HL-60/S4 treated with retinoic acid at 250 ng/mL for 4 days and 3 days (cell line): ENCODE measurements at regions not wholly inside any gene's neighbourhood (a gene's known extent, or its start where the extent isn't known, plus 50 kb on each side); places are given as distances from the start of the nearest gene placed in this dataset.

ENCODE experiments used
- in situ Hi-C: fragments of 300-500 bp; cut with MboI; formaldehyde crosslinking; loops from 2 replicates; pipeline ENCODE4 v1.7.0; 2022; ENCODE audit warnings: low sequenced_read_pairs

- in situ Hi-C loops = no loop called here
Measured at GRCh38 chr6:169083508-169083874, 170.2 kb downstream of the THBS2 start.

DNA sequence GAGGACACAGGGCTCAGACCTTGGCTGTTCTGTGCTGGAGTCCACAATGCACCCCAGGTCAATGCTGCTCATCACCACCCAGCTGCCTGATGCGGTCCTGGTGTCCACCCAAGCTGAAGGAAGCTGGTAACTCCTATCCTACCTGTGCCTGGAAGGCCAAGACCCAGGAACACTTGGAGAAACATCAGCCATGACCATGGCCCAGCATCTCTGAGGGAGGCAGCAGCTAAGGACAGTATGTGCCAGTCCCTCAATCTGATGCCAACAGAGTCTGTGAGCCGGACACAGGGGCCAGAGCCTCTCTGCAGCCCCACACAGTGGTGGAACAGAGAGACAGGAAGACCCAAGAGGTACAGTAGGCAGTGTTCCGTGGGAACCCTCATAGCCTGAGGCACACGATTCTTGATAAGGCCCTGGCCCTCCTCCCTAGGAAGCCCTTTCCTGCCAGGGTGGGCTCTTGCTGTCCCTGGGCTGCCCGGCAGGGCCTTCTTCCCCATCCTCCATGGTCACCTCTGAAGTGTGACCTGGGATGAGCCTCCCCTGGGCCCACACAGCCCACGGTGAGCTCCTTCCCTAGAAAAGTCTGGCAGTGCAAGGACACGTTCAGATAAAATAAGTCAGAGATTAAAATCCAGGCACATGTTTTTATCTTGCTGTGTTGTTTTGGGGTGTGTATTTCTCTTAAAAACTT, 170.7 kb downstream of the THBS2 start:
- in situ Hi-C loops = no loop called here

DNA sequence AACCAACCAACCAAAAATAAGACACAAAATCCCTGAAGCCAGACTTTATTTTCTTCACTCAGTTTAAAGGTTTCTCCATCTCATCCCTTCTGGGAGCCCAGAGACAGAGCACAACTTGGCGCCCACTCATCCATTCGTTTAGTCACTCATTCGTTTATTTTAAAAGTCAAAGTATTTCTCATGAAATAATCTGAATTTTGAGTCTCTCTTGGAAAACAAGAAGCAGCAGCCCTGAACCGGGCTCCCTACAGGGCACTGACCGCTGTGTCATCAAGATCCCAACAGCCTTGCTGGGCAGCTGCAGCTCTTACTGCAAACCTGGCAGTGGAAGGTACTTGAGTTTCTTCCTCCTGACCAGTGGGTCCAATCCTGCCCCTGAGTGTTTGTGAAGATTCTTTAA, 171.6 kb downstream of the THBS2 start:
- in situ Hi-C loops = no loop called here

GRCh38 chr6:169081248-169081647, 172.4 kb downstream of the THBS2 start:
- in situ Hi-C loops = no loop called here

- in situ Hi-C loops = no loop called here
Measured at GRCh38 chr6:169079650-169080049, 174.0 kb downstream of the THBS2 start.

- in situ Hi-C loops = no loop called here
Measured at GRCh38 chr6:169078399-169079145, 175.1 kb downstream of the THBS2 start.

DNA sequence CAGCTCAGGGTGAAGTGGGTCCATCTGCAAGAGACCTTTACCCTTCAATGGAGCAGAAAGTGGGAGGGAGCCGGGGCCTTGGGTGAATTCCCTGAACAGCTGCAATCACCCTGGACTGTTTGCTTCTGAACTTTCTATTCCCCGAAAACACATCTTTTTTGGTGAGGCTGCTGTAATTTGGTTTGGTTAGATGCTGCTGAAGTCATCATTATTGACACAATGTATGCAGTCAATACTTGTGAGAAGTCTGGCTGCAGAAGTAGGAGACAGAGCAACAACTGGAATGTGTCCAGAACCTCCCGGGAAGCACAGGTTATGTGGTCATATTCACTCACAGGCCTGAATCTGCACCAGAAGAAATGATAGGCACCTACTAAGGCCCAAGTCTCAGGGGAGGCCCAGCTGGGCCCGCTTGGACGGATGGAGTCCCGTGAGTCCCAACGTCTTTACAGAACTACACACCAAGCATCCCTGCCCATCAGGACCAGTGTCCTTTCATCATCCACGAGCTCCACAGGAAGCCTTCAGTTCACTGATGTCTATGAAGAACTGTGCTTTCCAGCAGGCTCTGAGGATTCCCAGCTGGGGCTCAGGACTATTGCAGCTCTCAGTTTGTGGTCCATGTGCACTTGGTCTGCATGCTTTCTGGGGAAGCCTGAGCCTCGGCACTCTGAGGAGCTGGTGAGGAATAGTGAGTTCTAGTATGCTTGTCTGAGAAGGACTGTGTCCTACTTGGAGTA, 177.6 kb downstream of the THBS2 start:
- in situ Hi-C loops = no loop called here

GRCh38 chr6:169075211-169075914, 178.3 kb downstream of the THBS2 start:
- in situ Hi-C loops = no loop called here

- in situ Hi-C loops = no loop called here
Measured at GRCh38 chr6:169074526-169074925, 179.1 kb downstream of the THBS2 start.

- in situ Hi-C loops = no loop called here
Measured at GRCh38 chr6:169073311-169073710, 180.3 kb downstream of the THBS2 start.

- in situ Hi-C loops = no loop called here
Measured at GRCh38 chr6:169072127-169073042, 181.3 kb downstream of the THBS2 start.

DNA sequence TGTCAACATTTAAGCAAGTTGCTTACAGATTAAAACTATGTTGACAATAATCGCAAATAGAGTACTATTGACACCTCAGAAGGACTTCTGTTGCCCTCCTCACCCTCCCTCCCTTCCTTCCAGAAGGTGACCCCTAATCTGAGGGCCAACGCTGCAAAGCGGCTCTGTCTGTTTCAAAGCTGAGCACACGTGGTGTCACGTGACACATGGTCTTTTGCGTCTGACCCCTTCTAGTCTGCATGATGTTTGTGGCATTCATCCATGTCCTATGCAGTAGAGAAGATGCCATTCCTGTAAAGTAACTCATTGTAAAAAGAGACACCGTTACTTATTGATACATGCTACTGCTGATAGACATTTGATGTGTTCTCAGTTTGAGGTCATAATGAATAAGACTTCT, 182.3 kb downstream of the THBS2 start:
- in situ Hi-C loops = no loop called here

GRCh38 chr6:169070506-169071176, 183.0 kb downstream of the THBS2 start:
- in situ Hi-C loops = no loop called here

DNA sequence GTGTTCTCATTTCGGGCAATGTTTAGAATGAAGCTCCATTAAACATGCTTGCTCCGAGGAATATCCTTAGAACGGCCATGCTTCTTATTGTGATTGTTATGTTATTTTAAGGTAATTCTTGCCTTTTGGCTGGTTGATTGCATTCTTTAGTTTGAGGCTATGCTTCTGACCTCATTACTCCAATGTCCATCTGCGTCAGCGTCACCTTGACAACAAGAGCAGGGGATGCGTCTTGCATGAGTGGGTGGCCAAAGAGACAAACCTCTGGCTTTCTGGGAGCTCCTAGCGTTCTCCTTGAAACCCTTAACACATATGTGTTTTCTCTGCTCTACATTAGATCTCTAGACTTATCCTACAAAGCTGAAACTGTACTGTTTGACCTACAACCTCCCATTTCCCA, 184.3 kb downstream of the THBS2 start:
- in situ Hi-C loops = no loop called here

DNA sequence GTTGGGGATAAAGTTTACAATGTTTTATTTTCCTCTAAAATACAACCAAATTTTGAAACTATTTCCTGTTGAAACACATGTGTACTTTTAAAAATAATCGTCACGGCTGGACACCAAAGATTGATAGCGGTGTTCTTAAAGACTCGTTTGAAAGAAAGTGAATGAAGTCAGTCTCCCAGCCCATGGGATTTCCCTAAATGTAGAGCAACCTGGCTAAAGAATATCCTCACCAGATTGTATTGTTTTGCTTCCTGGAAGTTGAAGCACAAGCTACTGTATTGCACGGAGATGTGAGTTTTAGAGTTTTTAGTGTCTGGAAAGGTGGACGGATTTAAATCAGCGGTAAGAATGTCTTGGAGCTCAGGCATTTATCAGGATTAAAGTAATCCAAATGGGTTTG, 189.5 kb downstream of the THBS2 start:
- in situ Hi-C loops = no loop called here

DNA sequence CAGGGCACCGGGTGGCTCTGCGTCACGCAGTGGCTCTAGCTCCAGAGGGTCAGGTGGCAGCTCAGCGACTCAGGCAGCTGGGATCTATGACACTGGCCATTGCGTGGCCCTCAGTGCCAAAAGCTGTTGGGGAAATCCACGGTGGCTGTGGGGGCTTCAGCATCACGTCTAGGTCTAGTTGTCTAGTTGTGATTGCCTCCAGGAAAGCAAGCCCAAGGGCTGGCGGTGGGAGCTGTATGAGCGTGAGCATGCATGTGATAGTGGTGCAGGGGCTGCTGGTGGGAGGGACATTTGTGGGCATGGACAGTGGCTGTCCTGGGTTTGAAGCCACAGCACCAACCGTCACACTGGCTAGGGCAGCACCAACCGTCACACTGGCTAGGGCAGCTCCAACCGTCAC, 191.4 kb downstream of the THBS2 start:
- in situ Hi-C loops = no loop called here

DNA sequence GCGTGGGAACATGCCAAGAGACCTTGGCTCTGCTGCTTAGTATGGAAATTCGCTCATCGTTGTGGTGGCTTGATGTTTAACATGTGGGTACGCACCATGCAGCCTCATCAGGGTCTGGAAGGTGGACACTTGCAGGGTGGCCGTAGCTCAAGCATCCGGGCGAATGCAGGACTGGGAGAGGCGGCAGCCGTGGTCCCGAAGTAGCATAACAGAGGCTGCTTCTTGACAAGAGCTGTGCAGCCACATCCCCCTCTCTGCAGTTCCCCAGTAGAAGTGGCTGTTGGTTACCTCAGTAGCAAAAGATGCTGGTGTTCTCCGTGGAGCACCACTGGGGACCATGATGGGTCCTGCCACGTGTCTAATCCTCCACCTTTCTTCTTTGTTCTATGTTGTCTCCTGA, 195.0 kb downstream of the THBS2 start:
- in situ Hi-C loops = no loop called here

DNA sequence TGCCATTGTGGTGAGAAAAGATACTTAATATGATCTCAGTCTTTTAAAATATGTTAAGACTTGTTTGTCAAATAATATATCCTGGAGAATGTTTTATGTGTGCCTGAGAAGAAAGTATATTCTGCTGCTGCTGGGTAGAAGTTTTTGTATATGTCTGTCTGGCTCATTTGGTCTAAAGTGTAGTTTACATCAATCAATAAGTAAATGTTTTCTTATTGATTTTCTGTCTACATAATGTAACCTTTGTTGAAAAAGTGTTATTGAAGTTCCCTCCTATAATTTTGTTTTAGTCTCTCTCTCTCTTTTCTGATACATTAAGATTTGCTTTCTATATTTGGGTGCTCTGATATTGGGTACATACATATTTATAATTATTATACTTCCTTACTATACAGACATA, 201.2 kb downstream of the THBS2 start:
- in situ Hi-C loops = no loop called here

DNA sequence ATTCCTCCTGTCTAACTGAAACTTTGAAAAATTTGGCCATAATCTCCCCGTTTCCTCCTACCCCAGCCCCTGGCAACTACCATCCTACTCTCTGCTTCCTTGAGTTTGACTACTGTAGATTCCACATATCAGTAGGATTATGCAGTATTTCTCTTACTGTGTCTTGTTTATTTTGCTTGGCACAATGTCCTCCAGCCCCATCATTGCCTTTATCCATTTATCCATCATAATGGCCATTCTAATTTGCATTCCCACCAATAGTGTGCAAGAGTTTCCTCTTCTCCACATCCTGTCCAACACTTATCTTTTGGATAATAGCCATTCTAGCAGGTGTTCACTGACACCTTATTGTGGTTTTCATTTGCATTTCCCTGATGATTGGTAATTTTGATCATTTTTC, 202.3 kb downstream of the THBS2 start:
- in situ Hi-C loops = no loop called here

DNA sequence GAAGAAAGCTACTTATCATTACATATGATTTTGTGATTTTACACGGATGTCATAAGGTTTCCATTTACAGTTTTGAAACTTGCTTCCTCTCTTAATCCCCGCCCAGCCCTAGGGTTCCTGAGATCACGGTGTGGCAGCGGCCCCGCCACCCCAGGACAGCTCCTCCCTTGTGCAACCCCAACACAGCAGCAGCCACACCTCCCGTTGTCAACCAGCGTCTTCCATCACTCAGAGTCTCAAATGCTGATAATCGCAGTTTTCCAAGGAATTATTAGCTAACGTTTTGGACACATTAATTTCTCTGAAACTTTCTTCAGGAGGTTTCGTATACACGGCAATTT, 204.8 kb downstream of the THBS2 start:
- in situ Hi-C loops = no loop called here
